T follicular helper cell (primary cell): ENCODE measurements at regions not wholly inside any gene's neighbourhood (a gene's known extent, or its start where the extent isn't known, plus 50 kb on each side); places are given as distances from the start of the nearest gene placed in this dataset.
"Not testable (repeated sequence)": the region's sequence is repeated elsewhere in the genome, so short reads cannot be mapped to it uniquely, and the experiment has no call there.

ENCODE experiments used
- DNase-seq: peaks from one replicate; pipeline ENCODE4 v3.0.0-alpha.2; 2020; ENCODE audit warnings: low read depth

GRCh38 chr9:41018948-41019347 lies 109.5 kb downstream of the FOXD4L6 start:
- not testable (repeated sequence) for DNase-seq

- DNase-seq = not testable (repeated sequence)
Observed at GRCh38 chr9:41016699-41017098, 111.8 kb downstream of the FOXD4L6 start.

GRCh38 chr9:40999952-41000700 lies 128.4 kb downstream of the FOXD4L6 start:
- not testable (repeated sequence) for DNase-seq

GRCh38 chr9:40995490-40995889 lies 133.0 kb downstream of the FOXD4L6 start:
- DNase-seq = not testable (repeated sequence)

- DNase-seq = not testable (repeated sequence)
Observed at GRCh38 chr9:40993842-40994241, 134.6 kb downstream of the FOXD4L6 start.

- DNase-seq = not testable (repeated sequence)
Observed at GRCh38 chr9:40993375-40993774, 135.1 kb downstream of the FOXD4L6 start.

GRCh38 chr9:40992472-40992821 lies 136.0 kb downstream of the FOXD4L6 start:
- DNase-seq = not testable (repeated sequence)

- peak; percentile 98 for DNase-seq
Observed at GRCh38 chr9:40991741-40992471, 136.6 kb downstream of the FOXD4L6 start.

- not testable (repeated sequence) for DNase-seq
Observed at GRCh38 chr9:40991100-40991740, 137.3 kb downstream of the FOXD4L6 start.

GRCh38 chr9:40986332-40986731 lies 142.1 kb downstream of the FOXD4L6 start:
- not testable (repeated sequence) for DNase-seq

GRCh38 chr9:40975351-40975750 lies 153.1 kb downstream of the FOXD4L6 start:
- DNase-seq = not testable (repeated sequence)

- DNase-seq = not testable (repeated sequence)
Observed at GRCh38 chr9:40974912-40975311, 153.6 kb downstream of the FOXD4L6 start.

- DNase-seq = not testable (repeated sequence)
Observed at GRCh38 chr9:40971773-40972172, 156.7 kb downstream of the FOXD4L6 start.

GRCh38 chr9:40970340-40970739 lies 158.1 kb downstream of the FOXD4L6 start:
- not testable (repeated sequence) for DNase-seq

- DNase-seq = not testable (repeated sequence)
Observed at GRCh38 chr9:40962461-40962860, 166.0 kb downstream of the FOXD4L6 start.

GRCh38 chr9:40951876-40952494 lies 176.5 kb downstream of the FOXD4L6 start:
- DNase-seq = not testable (repeated sequence)

GRCh38 chr9:40946228-40946627 lies 182.3 kb downstream of the FOXD4L6 start:
- not testable (repeated sequence) for DNase-seq

- not testable (repeated sequence) for DNase-seq
Observed at GRCh38 chr9:40942730-40943129, 185.8 kb downstream of the FOXD4L6 start.

- DNase-seq = not testable (repeated sequence)
Observed at GRCh38 chr9:40939888-40940209, 188.6 kb downstream of the FOXD4L6 start.

- not testable (repeated sequence) for DNase-seq
Observed at GRCh38 chr9:40939201-40939887, 189.1 kb downstream of the FOXD4L6 start.

- DNase-seq = no peak
Observed at GRCh38 chr9:40935336-40935735, 193.1 kb downstream of the FOXD4L6 start.

- DNase-seq = not testable (repeated sequence)
Observed at GRCh38 chr9:40934480-40934879, 194.0 kb downstream of the FOXD4L6 start.
